ENCODE measurements at regions not wholly inside any gene's neighbourhood (a gene's known extent, or its start where the extent isn't known, plus 50 kb on each side); places are given as distances from the start of the nearest gene placed in this dataset.

- no peaks in the 10 kb centered on the region for H3K4me1 ChIP-seq
- H3K4me3 ChIP-seq, result no peak overlapping the region
- TF ChIP-seq POLR2AphosphoS5 (IDR thresholded peaks at IDR 0.05), result no peak
- TF ChIP-seq POLR2A (IDR thresholded peaks at IDR 0.05), result no peak
- no peak for TF ChIP-seq CTCF (IDR thresholded peaks at IDR 0.05)
- intact Hi-C loops (cut with DNase I; ENCODE audit: low total_unique reads), result no loop called here
- H3K27me3 ChIP-seq, result no peaks in the 10 kb centered on the region
- H3K36me3 ChIP-seq, result no peaks in the 10 kb centered on the region
- no peak for DNase-seq (ENCODE audit: low spot score in 2 of 2)
- no peak overlapping the region for H3K27ac ChIP-seq
- no peaks in the 10 kb centered on the region for H3K9me3 ChIP-seq
These were observed 207.8 kb downstream of the POSTN start for GRCh38 chr13:37390735-37391134.

- TF ChIP-seq POLR2A (IDR thresholded peaks at IDR 0.05), result no peak
- TF ChIP-seq POLR2AphosphoS5 (IDR thresholded peaks at IDR 0.05), result no peak
- H3K9me3 ChIP-seq, result no peaks in the 10 kb centered on the region
- no peak for DNase-seq (ENCODE audit: low spot score in 2 of 2)
- H3K27ac ChIP-seq, result no peak overlapping the region
- no peaks in the 10 kb centered on the region for H3K27me3 ChIP-seq
- H3K36me3 ChIP-seq, result no peaks in the 10 kb centered on the region
- H3K4me3 ChIP-seq, result no peak overlapping the region
- intact Hi-C loops (cut with DNase I; ENCODE audit: low total_unique reads), result no loop called here
- no peaks in the 10 kb centered on the region for H3K4me1 ChIP-seq
These were observed 212.5 kb downstream of the POSTN start for GRCh38 chr13:37385956-37386670.

GRCh38 chr13:37385248-37385647, 213.3 kb downstream of the POSTN start:
- no peak for DNase-seq (ENCODE audit: low spot score in 2 of 2)
- Histone ChIP-seq H3K4me3 (no peak overlapping the region), H3K27ac (no peak overlapping the region), H3K27me3 (no peaks in the 10 kb centered on the region), H3K9me3 (no peaks in the 10 kb centered on the region), H3K4me1 (no peaks in the 10 kb centered on the region), H3K36me3 (no peaks in the 10 kb centered on the region)
- TF ChIP-seq CTCF (IDR thresholded peaks at IDR 0.05) (no peak), POLR2A (IDR thresholded peaks at IDR 0.05) (no peak), POLR2AphosphoS5 (IDR thresholded peaks at IDR 0.05) (no peak)
- intact Hi-C loops (cut with DNase I; ENCODE audit: low total_unique reads), result no loop called here

DNA sequence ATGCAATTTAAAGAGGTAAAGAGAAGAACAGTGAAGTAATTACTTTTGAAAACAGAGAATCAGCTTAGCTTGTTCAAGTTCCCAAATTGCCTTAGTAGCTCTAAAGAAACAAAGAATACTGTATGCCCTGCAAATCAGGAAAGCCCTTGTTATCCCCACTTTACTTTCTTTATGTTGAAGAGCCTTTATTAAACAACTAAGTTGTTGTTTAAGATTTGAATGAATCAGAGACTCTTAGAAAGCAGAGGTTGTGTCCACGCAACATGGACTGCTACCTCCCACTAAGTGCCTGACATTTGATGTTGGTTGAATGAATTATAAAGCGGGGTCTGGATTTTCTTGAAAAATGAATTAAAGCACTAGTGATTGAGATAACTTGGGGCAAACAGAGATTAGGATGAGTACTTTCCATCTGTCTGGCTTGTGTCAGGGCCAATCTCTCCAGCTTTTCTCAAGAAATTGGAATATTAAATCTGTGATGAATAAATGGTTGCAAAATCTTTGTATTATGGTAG, 214.7 kb downstream of the POSTN start:
- Histone ChIP-seq H3K9me3 (no peaks in the 10 kb centered on the region), H3K27me3 (no peaks in the 10 kb centered on the region), H3K4me1 (no peaks in the 10 kb centered on the region), H3K27ac (no peak overlapping the region), H3K4me3 (no peak overlapping the region), H3K36me3 (no peaks in the 10 kb centered on the region)
- intact Hi-C loops (cut with DNase I; ENCODE audit: low total_unique reads), result no loop called here
- TF ChIP-seq POLR2AphosphoS5 (IDR thresholded peaks at IDR 0.05) (no peak), POLR2A (IDR thresholded peaks at IDR 0.05) (no peak), CTCF (IDR thresholded peaks at IDR 0.05) (no peak)
- no peak for DNase-seq (ENCODE audit: low spot score in 2 of 2)

- Histone ChIP-seq H3K36me3 (no peaks in the 10 kb centered on the region), H3K4me3 (no peak overlapping the region), H3K27ac (no peak overlapping the region), H3K4me1 (no peaks in the 10 kb centered on the region), H3K9me3 (no peaks in the 10 kb centered on the region), H3K27me3 (no peaks in the 10 kb centered on the region)
- intact Hi-C loops (cut with DNase I; ENCODE audit: low total_unique reads), result no loop called here
- no peak for DNase-seq (ENCODE audit: low spot score in 2 of 2)
- TF ChIP-seq POLR2A (IDR thresholded peaks at IDR 0.05), result no peak
- TF ChIP-seq CTCF (IDR thresholded peaks at IDR 0.05), result no peak
- TF ChIP-seq POLR2AphosphoS5 (IDR thresholded peaks at IDR 0.05), result no peak
These were observed 215.5 kb downstream of the POSTN start for GRCh38 chr13:37383046-37383445.
